AG09309 (cell line): ENCODE measurements at regions not wholly inside any gene's neighbourhood (a gene's known extent, or its start where the extent isn't known, plus 50 kb on each side); places are given as distances from the start of the nearest gene placed in this dataset.

Source experiments
- DNase-seq: peaks from one replicate; pipeline ENCODE4 v3.0.0-alpha.2; 2010; ENCODE audit warnings: low read depth
- H3K4me3 ChIP-seq: 2 replicates; pipeline ENCODE4 v1.5.1; 2011; ENCODE audit warnings: mild to moderate bottlenecking, low read depth, low read length, moderate library complexity; ENCODE audit not compliant: control insufficient read depth
- TF ChIP-seq, protein P1 (sequence below): IDR thresholded peaks from 2 replicates; pipeline ENCODE4 v1.5.1; 2011; ENCODE audit warnings: mild to moderate bottlenecking, low read depth, low read length, inconsistent platforms; ENCODE audit not compliant: insufficient read depth, control insufficient read depth; ENCODE audit errors: missing control alignments

DNA sequence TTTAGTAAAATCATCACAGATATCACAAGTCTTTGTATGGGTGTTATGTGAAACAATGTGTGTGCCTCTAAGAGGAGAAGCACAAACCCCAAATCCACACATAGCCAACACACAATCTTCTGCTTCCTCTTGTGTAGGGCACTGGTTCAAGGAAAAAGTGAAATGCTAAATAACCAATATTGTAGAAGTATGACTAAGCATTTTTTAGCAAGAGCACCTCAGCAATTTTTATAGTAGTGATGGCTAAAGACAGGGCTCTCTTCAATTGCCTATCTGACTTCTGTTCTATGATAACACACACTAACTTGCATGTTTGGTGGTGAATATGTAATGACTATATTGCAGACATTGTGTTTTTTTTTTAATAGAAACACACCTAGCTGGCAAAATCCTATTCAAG lies 997.9 kb upstream of the ALCAM start:
- TF ChIP-seq, protein P1, sequence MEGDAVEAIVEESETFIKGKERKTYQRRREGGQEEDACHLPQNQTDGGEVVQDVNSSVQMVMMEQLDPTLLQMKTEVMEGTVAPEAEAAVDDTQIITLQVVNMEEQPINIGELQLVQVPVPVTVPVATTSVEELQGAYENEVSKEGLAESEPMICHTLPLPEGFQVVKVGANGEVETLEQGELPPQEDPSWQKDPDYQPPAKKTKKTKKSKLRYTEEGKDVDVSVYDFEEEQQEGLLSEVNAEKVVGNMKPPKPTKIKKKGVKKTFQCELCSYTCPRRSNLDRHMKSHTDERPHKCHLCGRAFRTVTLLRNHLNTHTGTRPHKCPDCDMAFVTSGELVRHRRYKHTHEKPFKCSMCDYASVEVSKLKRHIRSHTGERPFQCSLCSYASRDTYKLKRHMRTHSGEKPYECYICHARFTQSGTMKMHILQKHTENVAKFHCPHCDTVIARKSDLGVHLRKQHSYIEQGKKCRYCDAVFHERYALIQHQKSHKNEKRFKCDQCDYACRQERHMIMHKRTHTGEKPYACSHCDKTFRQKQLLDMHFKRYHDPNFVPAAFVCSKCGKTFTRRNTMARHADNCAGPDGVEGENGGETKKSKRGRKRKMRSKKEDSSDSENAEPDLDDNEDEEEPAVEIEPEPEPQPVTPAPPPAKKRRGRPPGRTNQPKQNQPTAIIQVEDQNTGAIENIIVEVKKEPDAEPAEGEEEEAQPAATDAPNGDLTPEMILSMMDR = no peak

DNA sequence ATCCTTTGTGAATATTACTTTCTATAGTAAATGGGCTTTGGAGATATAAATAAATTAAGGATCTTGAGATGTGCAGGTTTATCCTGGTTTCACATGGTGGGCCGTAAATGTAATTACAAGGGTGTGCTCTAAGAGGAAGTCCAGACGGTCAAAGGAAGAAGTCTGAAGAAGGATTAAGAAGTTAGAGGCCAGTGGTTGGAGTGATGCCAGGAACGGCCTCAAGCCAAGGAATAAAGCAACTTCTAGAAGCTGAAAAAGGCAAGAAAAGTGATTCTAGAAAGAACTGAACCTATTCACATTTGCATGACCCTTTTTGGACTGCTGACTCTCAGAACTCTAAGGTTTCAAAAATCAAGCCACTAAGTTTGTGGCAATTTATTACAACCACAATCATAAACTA lies 981.3 kb upstream of the ALCAM start:
- TF ChIP-seq, protein P1 = no peak
- H3K4me3 ChIP-seq = no peak overlapping the region
- no peak for DNase-seq

More for the DNA sequence above, 997.9 kb upstream of the ALCAM start:
- no peak for DNase-seq
- no peak overlapping the region for H3K4me3 ChIP-seq

DNA sequence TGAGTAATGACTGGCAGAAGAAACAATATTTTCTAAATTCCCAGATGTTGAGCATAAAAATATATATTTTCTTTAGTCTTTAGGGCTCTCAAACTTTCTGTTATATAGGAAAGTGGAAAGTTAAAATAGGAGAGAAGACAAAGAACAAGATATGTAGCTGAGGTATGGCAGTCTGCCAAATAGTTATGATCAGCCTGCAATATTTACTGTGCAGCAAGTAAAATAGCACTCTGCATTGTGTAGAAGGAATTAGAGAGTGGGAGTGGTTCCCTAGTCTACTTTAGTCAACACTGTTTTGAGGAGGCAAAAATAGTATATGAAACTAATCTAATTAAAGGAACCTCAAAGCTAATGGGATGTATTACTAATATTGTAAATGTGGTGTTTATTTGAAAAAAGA lies 978.1 kb upstream of the ALCAM start:
- DNase-seq = no peak
- H3K4me3 ChIP-seq = no peak overlapping the region
- TF ChIP-seq, protein P1 = no peak

DNA sequence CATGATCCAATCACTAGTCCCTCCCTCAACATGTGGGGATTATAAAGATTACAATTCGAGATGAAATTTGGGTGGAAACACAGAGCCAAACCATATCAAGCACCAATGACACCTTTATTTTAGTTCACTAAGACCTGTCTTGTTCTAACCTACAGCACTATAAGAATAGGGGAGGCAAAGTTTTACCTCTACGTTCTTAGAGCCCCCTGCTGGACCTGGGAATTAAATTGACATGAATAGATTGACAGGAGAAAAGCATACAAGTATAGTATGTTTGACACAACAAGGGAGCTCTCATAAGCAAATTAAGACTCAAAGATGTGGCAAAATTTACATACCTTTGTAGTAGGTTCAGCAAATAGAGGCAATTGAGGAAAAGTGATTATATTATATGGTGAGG lies 974.4 kb upstream of the ALCAM start:
- no peak for DNase-seq
- TF ChIP-seq, protein P1 = peak; percentile 9
- no peak overlapping the region for H3K4me3 ChIP-seq

DNA sequence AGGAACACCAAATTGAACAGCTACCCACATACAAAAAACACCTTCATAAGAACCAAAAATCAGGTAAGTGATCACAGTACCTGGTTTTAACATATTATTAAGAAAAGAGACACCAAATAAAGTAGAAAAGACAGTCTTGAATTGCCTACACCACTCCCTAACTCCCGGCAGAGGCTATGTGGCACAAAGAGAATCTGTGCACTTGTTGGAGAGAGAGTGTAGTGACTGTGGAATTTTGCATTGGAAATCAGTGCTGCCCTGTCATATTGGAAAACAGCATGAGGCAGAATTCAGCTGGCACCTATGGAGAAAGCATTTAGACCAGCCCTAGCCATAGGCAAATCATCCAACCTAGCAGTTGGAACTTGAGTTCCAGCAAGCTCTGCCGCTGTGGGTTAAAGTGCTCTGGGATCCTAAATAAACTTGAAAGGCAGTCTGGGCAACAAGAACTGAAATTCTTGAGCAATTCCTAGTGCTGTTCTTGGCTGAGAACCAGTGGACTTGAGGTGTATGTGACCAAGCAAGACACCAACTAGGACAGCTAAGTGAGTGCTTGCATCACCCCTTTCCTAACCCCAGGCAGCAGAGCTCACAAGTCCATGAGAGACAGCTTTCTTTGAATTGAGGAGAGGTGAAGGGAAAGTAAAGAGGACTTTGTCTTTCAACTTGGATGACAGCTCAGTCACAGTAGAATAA lies 969.6 kb upstream of the ALCAM start:
- no peak overlapping the region for H3K4me3 ChIP-seq
- TF ChIP-seq, protein P1 = no peak
- no peak for DNase-seq

DNA sequence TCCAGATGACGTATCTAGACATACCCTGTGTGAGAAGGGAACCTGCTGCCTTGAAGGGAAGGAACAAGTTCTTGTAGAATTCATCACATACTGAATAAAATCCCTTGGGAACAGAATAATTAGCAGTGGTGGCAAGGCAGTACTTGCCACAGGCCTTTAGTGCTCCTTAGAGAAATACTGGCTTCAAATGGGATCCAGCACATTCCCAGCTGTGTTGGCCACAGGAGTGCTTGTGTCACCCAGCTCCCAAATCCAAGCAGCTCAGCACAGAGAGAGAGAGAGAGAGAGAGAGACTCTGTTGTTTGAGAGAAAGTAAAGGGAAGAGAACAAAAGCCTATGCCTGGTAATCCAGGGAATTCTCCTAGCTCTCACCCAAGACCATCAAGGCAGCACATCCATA lies 969.0 kb upstream of the ALCAM start:
- no peak for DNase-seq
- no peak overlapping the region for H3K4me3 ChIP-seq
- TF ChIP-seq, protein P1 = no peak
